Psoas muscle (tissue), 7 donors: ENCODE measurements at regions not wholly inside any gene's neighbourhood (a gene's known extent, or its start where the extent isn't known, plus 50 kb on each side); places are given as distances from the start of the nearest gene placed in this dataset.
"Not testable (repeated sequence)": the region's sequence is repeated elsewhere in the genome, so short reads cannot be mapped to it uniquely, and the experiment has no call there.

Experiments used
- ATAC-seq, 4 donors: fragments of 200-7000 bp; cut with Tn5 transposase; one replicate each; pipeline ENCODE4 v1.9.1; 2020; ENCODE audit warnings: moderate library complexity in 3 of 4, mild to moderate bottlenecking in 2 of 4
- DNase-seq, 2 donors: peaks; one replicate each; pipeline ENCODE4 v3.0.0-alpha.2; 2020
- H3K27ac ChIP-seq: fragments of 200-600 bp; one replicate; pipeline ENCODE4 v1.8.0; 2022
- H3K27me3 ChIP-seq, 3 donors: fragments of 200-600 bp in 1 of 3; one replicate each; pipeline versions ENCODE4 v1.6.1 to v1.8.0; 2013 to 2022; ENCODE audit warnings: low read length in 2 of 3, mild to moderate bottlenecking in 2 of 3, moderate library complexity in 1 of 3; ENCODE audit not compliant: insufficient read depth in 3 of 3
- H3K36me3 ChIP-seq, 2 donors: fragments of 200-600 bp in 1 of 2; one replicate each; pipeline versions ENCODE4 v1.6.1 to v1.8.0; 2013 to 2022; ENCODE audit warnings: low read depth in 1 of 2, mild to moderate bottlenecking in 1 of 2, moderate library complexity in 1 of 2; ENCODE audit not compliant: insufficient read depth in 1 of 2
- H3K4me1 ChIP-seq: fragments of 200-600 bp; one replicate; pipeline ENCODE4 v1.8.0; 2022
- H3K4me3 ChIP-seq: fragments of 200-600 bp; one replicate; pipeline ENCODE4 v1.8.0; 2022; ENCODE audit warnings: mild to moderate bottlenecking
- H3K9me3 ChIP-seq: fragments of 200-600 bp; one replicate; pipeline ENCODE4 v1.8.0; 2022
- CTCF ChIP-seq: fragments of 200-600 bp; IDR thresholded peaks from one replicate; pipeline ENCODE4 v1.8.0; 2022; ENCODE audit warnings: antibody characterized with exemption
- WGBS, 3 donors: extraction: QIAGEN DNeasy Blood & Tissue Kit; methylation state at CpG; one replicate each; pipeline versions ENCODE4 v1.1.6 to v1.1.7; 2013; 5-methylcytosine and 5-hydroxymethylcytosine counted together
- intact Hi-C, 2 donors: fragments of 100-400 bp; cut with DNase I; formaldehyde crosslinking; loops; one replicate each; pipeline versions ENCODE4 v1.11.0 to v1.14.2; 2022
- donor health status: healthy with polysubstance abuse.
- donor health status: DM: no; HTN: no; CAD: no; lungs with moderate emphysema.
- donor health status: Bipolar disorder and iron deficiency.
- donor health status: healthy.
- donor health status: DM: yes; HTN: yes; CAD: no.
- donor health status: DM: no; HTN: no; CAD: no.
- donor health status: DM: yes; HTN: yes; CAD: no.

- DNase-seq (no peak), ATAC-seq (no peak)
- Histone ChIP-seq H3K27ac (no peak overlapping the region), H3K4me3 (no peak overlapping the region), H3K4me1 (no peaks in the 10 kb centered on the region), H3K36me3 (no peaks in the 10 kb centered on the region), H3K27me3 (peaks cover 0 to 2% (median 0%) of the 10 kb centered on the region in 3 donors), H3K9me3 (no peaks in the 10 kb centered on the region)
- WGBS, 3 donors, result 54 to 72% (median 61%) methylated on average over 6 of the region's 6 CpGs
- intact Hi-C loops, result loop anchor here in 1 of 2 donors (10.0 kb wide), 1 partner anchor 144 kb away; no protein-coding TSS in a partner anchor
- TF ChIP-seq CTCF, result no peak
Measured at GRCh38 chr4:169900241-169900845, 125.9 kb downstream of the MFAP3L start.

- no peaks in the 10 kb centered on the region for H3K9me3 ChIP-seq
- ATAC-seq (no peak), DNase-seq (no peak)
- intact Hi-C loops, result no loop called here
- H3K27me3 ChIP-seq, result peaks cover 0 to 2% (median 0%) of the 10 kb centered on the region in 3 donors
- WGBS, 3 donors, result 51 to 72% (median 58%) methylated on average over 2 of the region's 2 CpGs
- no peak overlapping the region for H3K27ac ChIP-seq
- H3K36me3 ChIP-seq, result no peaks in the 10 kb centered on the region
- no peak for TF ChIP-seq CTCF
- H3K4me1 ChIP-seq, result no peaks in the 10 kb centered on the region
- no peak overlapping the region for H3K4me3 ChIP-seq
Measured at GRCh38 chr4:169899295-169899694, 126.9 kb downstream of the MFAP3L start.

GRCh38 chr4:169898095-169898494 is 128.1 kb downstream of the MFAP3L start:
- no peak for DNase-seq
- Histone ChIP-seq H3K9me3 (no peaks in the 10 kb centered on the region), H3K27me3 (peaks cover 0 to 2% (median 0%) of the 10 kb centered on the region in 3 donors), H3K4me3 (no peak overlapping the region), H3K36me3 (no peaks in the 10 kb centered on the region), H3K4me1 (no peaks in the 10 kb centered on the region), H3K27ac (no peak overlapping the region)
- ATAC-seq, result no peak
- TF ChIP-seq CTCF, result no peak
- intact Hi-C loops, result no loop called here

- ATAC-seq, DNase-seq, H3K9me3 ChIP-seq, H3K36me3 ChIP-seq, intact Hi-C loops, H3K4me1 ChIP-seq, H3K4me3 ChIP-seq, H3K27me3 ChIP-seq, H3K27ac ChIP-seq: not testable (repeated sequence)
- WGBS, 3 donors, result 87 to 93% (median 90%) methylated on average over 4 of the region's 4 CpGs
Measured at GRCh38 chr4:169894767-169895166, 131.4 kb downstream of the MFAP3L start.

- TF ChIP-seq CTCF, result no peak
- DNase-seq (no peak), ATAC-seq (no peak)
- no peaks in the 10 kb centered on the region for H3K36me3 ChIP-seq
- no peaks in the 10 kb centered on the region for H3K4me1 ChIP-seq
- no peaks in the 10 kb centered on the region for H3K27me3 ChIP-seq
- no peak overlapping the region for H3K4me3 ChIP-seq
- no peak overlapping the region for H3K27ac ChIP-seq
- intact Hi-C loops, result no loop called here
- no peaks in the 10 kb centered on the region for H3K9me3 ChIP-seq
- WGBS, 3 donors, result 85 to 91% (median 86%) methylated on average over 2 of the region's 2 CpGs
Measured at GRCh38 chr4:169885893-169886292, 128.1 kb upstream of the HPF1 start.
